ENCODE measurements at regions not wholly inside any gene's neighbourhood (a gene's known extent, or its start where the extent isn't known, plus 50 kb on each side); places are given as distances from the start of the nearest gene placed in this dataset.

- no peak overlapping the region for H3K4me3 Mint-ChIP-seq
- TF ChIP-seq CTCF (IDR thresholded peaks at IDR 0.05): no peak
- no peaks in the 10 kb centered on the region for H3K36me3 Mint-ChIP-seq
- Histone ChIP-seq H3K36me3 (replicated peaks in 1 of 2; ENCODE audit: control insufficient read depth in 1 of 2, insufficient read depth in 2 of 2, low read length in 2 of 2) (no peaks in the 10 kb centered on the region), H3K79me2 (ENCODE audit: insufficient read depth, low read length) (no peaks in the 10 kb centered on the region), H3K27me3 (ENCODE audit: control insufficient read depth in 2 of 2, insufficient read depth in 2 of 2, low read length in 2 of 2) (no peaks in the 10 kb centered on the region), H2AFZ (ENCODE audit: insufficient read depth, low read depth, low read length, poor library complexity, severe bottlenecking) (no peak overlapping the region), H3K4me3 (replicated peaks in 1 of 3; ENCODE audit: low read depth in 2 of 3, low read length in 3 of 3) (no peak overlapping the region), H3K9ac (ENCODE audit: insufficient read depth, low read length, poor library complexity, severe bottlenecking) (no peak overlapping the region), H3K4me2 (replicated peaks; ENCODE audit: extremely low read depth, low read length, poor library complexity, severe bottlenecking) (no peak overlapping the region), H4K20me1 (ENCODE audit: insufficient read depth, low read length) (no peaks in the 10 kb centered on the region), H3K27ac (ENCODE audit: low read depth in 1 of 2, low read length in 2 of 2) (no peak overlapping the region), H3K4me1 (ENCODE audit: control insufficient read depth in 1 of 2, insufficient read depth in 2 of 2, low read length in 2 of 2) (peaks cover 20 to 21% of the 10 kb centered on the region in 2 donors), H3K9me3 (replicated peaks in 1 of 2; ENCODE audit: control insufficient read depth in 1 of 2, insufficient read depth in 1 of 2, low read length in 2 of 2) (no peaks in the 10 kb centered on the region)
- peaks cover 2% of the 10 kb centered on the region in 3 donors for H3K27me3 Mint-ChIP-seq (ENCODE audit: low read depth in 3 of 3)
- peaks cover 0 to 2% (median 0%) of the 10 kb centered on the region in 7 donors for H3K9me3 Mint-ChIP-seq
- intact Hi-C loops (cut with micrococcal nuclease): loop anchor here in 1 of 2 donors (10.0 kb wide), 1 partner anchor 45 kb away; no protein-coding TSS in a partner anchor
- no CpG with 5 or more reads among the region's 2 CpGs for WGBS (ENCODE audit: insufficient coverage)
- DNase-seq: no peak
- H3K4me1 Mint-ChIP-seq: peaks cover 27% of the 10 kb centered on the region
- no peak overlapping the region for H3K27ac Mint-ChIP-seq
Observed at GRCh38 chr6:146909376-146909775, 294.8 kb upstream of the STXBP5 start.

GRCh38 chr6:146909886-146910285, 294.3 kb upstream of the STXBP5 start:
- Mint-ChIP-seq H3K27ac (no peak overlapping the region), H3K4me1 (peaks cover 32% of the 10 kb centered on the region), H3K4me3 (no peak overlapping the region), H3K27me3 (ENCODE audit: low read depth in 3 of 3) (peaks cover 2% of the 10 kb centered on the region in 3 donors), H3K36me3 (no peaks in the 10 kb centered on the region), H3K9me3 (peaks cover 0 to 2% (median 0%) of the 10 kb centered on the region in 7 donors)
- Histone ChIP-seq H3K36me3 (replicated peaks in 1 of 2; ENCODE audit: control insufficient read depth in 1 of 2, insufficient read depth in 2 of 2, low read length in 2 of 2) (no peaks in the 10 kb centered on the region), H3K4me3 (replicated peaks in 1 of 3; ENCODE audit: low read depth in 2 of 3, low read length in 3 of 3) (no peak overlapping the region), H3K27me3 (ENCODE audit: control insufficient read depth in 2 of 2, insufficient read depth in 2 of 2, low read length in 2 of 2) (no peaks in the 10 kb centered on the region), H3K9ac (ENCODE audit: insufficient read depth, low read length, poor library complexity, severe bottlenecking) (no peak overlapping the region), H2AFZ (ENCODE audit: insufficient read depth, low read depth, low read length, poor library complexity, severe bottlenecking) (no peak overlapping the region), H3K27ac (ENCODE audit: low read depth in 1 of 2, low read length in 2 of 2) (no peak overlapping the region), H3K4me2 (replicated peaks; ENCODE audit: extremely low read depth, low read length, poor library complexity, severe bottlenecking) (no peak overlapping the region), H3K9me3 (replicated peaks in 1 of 2; ENCODE audit: control insufficient read depth in 1 of 2, insufficient read depth in 1 of 2, low read length in 2 of 2) (no peaks in the 10 kb centered on the region), H3K79me2 (ENCODE audit: insufficient read depth, low read length) (no peaks in the 10 kb centered on the region), H4K20me1 (ENCODE audit: insufficient read depth, low read length) (no peaks in the 10 kb centered on the region), H3K4me1 (ENCODE audit: control insufficient read depth in 1 of 2, insufficient read depth in 2 of 2, low read length in 2 of 2) (peaks cover 25 to 26% of the 10 kb centered on the region in 2 donors)
- WGBS (ENCODE audit: insufficient coverage): no CpG with 5 or more reads among the region's 2 CpGs
- intact Hi-C loops (cut with micrococcal nuclease): loop anchor here (5.0 to 10.0 kb wide), 4 partner anchors 33 to 292 kb away; partner anchors contain the start of gene STXBP5 (in 1 of the 2)
- no peak for DNase-seq
- no peak for TF ChIP-seq CTCF (IDR thresholded peaks at IDR 0.05)
